ENCODE measurements at regions not wholly inside any gene's neighbourhood (a gene's known extent, or its start where the extent isn't known, plus 50 kb on each side); places are given as distances from the start of the nearest gene placed in this dataset.

- Histone ChIP-seq H2AK9ac (replicated peaks; ENCODE audit: low read depth, low read length, poor library complexity) (no peak overlapping the region), H2BK15ac (ENCODE audit: low read depth, low read length) (no peak overlapping the region), H2AFZ (replicated peaks; ENCODE audit: low read length, poor library complexity) (no peak overlapping the region), H4K20me1 (ENCODE audit: insufficient read depth, low read length) (no peaks in the 10 kb centered on the region), H3K4me3 (ENCODE audit: insufficient read depth, low read depth, low read length) (no peak overlapping the region), H3K9me3 (ENCODE audit: control insufficient read depth, insufficient read depth, low read length) (no peaks in the 10 kb centered on the region), H3K56ac (ENCODE audit: extremely low read depth, insufficient read depth, low read length) (no peak overlapping the region), H3K9me1 (ENCODE audit: insufficient read depth, low read length) (no peaks in the 10 kb centered on the region), H2BK5ac (ENCODE audit: low read depth, low read length, poor library complexity, severe bottlenecking) (no peak overlapping the region), H3K14ac (replicated peaks; ENCODE audit: low read depth, low read length) (no peak overlapping the region), H3K4ac (ENCODE audit: low read depth, low read length) (no peak overlapping the region), H4K5ac (ENCODE audit: low read depth, low read length) (no peak overlapping the region), H3K9ac (ENCODE audit: low read depth, low read length) (no peak overlapping the region), H2BK120ac (ENCODE audit: low read depth, low read length) (no peak overlapping the region), H3K27me3 (ENCODE audit: control insufficient read depth, insufficient read depth, low read length) (peaks cover 48% of the 10 kb centered on the region), H2BK20ac (ENCODE audit: low read depth, low read length) (no peak overlapping the region), H4K8ac (ENCODE audit: low read depth in 2 of 2, low read length in 2 of 2) (no peak overlapping the region), H3K27ac (ENCODE audit: insufficient read depth, low read length) (no peak overlapping the region), H2AK5ac (ENCODE audit: low read depth, low read length) (no peak overlapping the region), H4K91ac (ENCODE audit: insufficient read depth, low read depth, low read length) (no peak overlapping the region; the same call in 1 of the 2 replicates), H3K4me2 (ENCODE audit: low read depth, low read length) (no peak overlapping the region), H3K36me3 (ENCODE audit: control insufficient read depth, insufficient read depth, low read length) (no peaks in the 10 kb centered on the region), H3K79me1 (ENCODE audit: low read depth in 1 of 2, low read length in 2 of 2) (no peaks in the 10 kb centered on the region), H3K18ac (ENCODE audit: low read depth, low read length) (no peak overlapping the region), H3K23ac (ENCODE audit: low read depth, low read length) (no peak overlapping the region; the same call in 1 of the 2 replicates), H3K4me1 (ENCODE audit: control insufficient read depth, insufficient read depth, low read length) (no peaks in the 10 kb centered on the region; the same call in 1 of the 2 replicates)
- WGBS, 2 experiments (ENCODE audit: extremely low coverage in 2 of 2, insufficient read length in 1 of 2), result 80% methylated on average over 1 of the region's 2 CpGs; no CpG with 5 or more reads in 1 of the 2 experiments
- CTCF ChIA-PET, result no interaction called here
- DNase-seq, result no peak
- POLR2A ChIA-PET (ENCODE audit: unreplicated experiment), result no interaction called here
- ATAC-seq (ENCODE audit: low read depth), result no peak
- BruUV-seq (replicated peaks), result no TSS peak
- intact Hi-C loops (cut with micrococcal nuclease), result no loop called here
- TF ChIP-seq RCOR1 (IDR thresholded peaks at IDR 0.05; ENCODE audit: insufficient replicate concordance, low read length) (no peak), FOS (IDR thresholded peaks at IDR 0.05; ENCODE audit: low read depth, low read length) (no peak), SMC3 (IDR thresholded peaks at IDR 0.05; ENCODE audit: low read depth, low read length) (no peak), MXI1 (IDR thresholded peaks at IDR 0.05; ENCODE audit: borderline replicate concordance, low read depth, low read length) (no peak), CHD1 (IDR thresholded peaks at IDR 0.05; ENCODE audit: low read depth, low read length) (no peak), RAD21 (IDR thresholded peaks at IDR 0.05; ENCODE audit: low read length) (no peak), USF2 (IDR thresholded peaks at IDR 0.05; ENCODE audit: low read depth, low read length) (no peak), CEBPB (IDR thresholded peaks at IDR 0.05; ENCODE audit: low read depth, low read length) (no peak), MAFK (IDR thresholded peaks at IDR 0.05; ENCODE audit: low read depth, low read length) (no peak), NFE2L2 (IDR thresholded peaks at IDR 0.05; ENCODE audit: low read depth, low read length) (no peak), RFX5 (IDR thresholded peaks at IDR 0.05; ENCODE audit: low read depth, low read length) (no peak), ELK1 (IDR thresholded peaks at IDR 0.05; ENCODE audit: borderline replicate concordance, low read depth, low read length) (no peak), MAZ (IDR thresholded peaks at IDR 0.05; ENCODE audit: borderline replicate concordance, low read depth, low read length) (no peak), POLR2A (IDR thresholded peaks at IDR 0.05; ENCODE audit: low read depth, low read length) (no peak), CTCF (conservative IDR thresholded peaks at IDR 0.05; ENCODE audit: low read depth, low read length) (no peak)
- dilution Hi-C loops (cut with HindIII; ENCODE audit: low sequenced_read_pairs, unreplicated experiment), result no loop called here
- in situ Hi-C loops (cut with MboI; ENCODE audit: low sequenced_read_pairs), result no loop called here
Observed at GRCh38 chr15:69731081-69731330, 278.4 kb downstream of the RPLP1 start.
